ELR (cell line): ENCODE measurements at regions not wholly inside any gene's neighbourhood (a gene's known extent, or its start where the extent isn't known, plus 50 kb on each side); places are given as distances from the start of the nearest gene placed in this dataset.

Experiments used
- DNase-seq: peaks from one replicate; pipeline ENCODE4 v3.0.0-alpha.2; 2015; ENCODE audit warnings: low read depth

- DNase-seq: no peak
These were observed 62.0 kb upstream of the DDHD1 start for GRCh38 chr14:53215101-53215500.

DNA sequence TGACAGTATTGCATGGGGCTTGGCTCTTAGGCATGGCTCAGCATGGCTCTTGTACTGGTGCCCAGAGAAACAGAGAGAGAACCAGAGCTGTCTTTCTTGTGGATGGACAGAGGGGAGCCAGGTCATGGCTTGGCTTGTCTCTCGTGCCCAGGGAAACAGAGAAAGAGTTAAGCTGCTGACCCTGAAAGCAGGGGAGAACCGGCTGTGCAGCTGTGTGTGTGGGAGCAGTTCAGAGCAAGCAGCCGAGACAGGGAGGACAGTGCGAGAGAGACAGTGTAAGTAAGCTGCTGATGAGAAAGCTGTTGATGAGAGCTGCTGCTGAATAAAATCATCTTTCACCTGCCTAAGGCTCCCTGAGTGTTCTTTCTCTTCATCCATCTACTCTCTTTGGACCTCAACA lies 61.3 kb upstream of the DDHD1 start:
- DNase-seq: no peak

GRCh38 chr14:53213761-53214160 lies 60.6 kb upstream of the DDHD1 start:
- no peak for DNase-seq

- no peak for DNase-seq
These were observed 56.2 kb upstream of the DDHD1 start for GRCh38 chr14:53209370-53209769.
